Panc1 (cell line): ENCODE measurements at regions not wholly inside any gene's neighbourhood (a gene's known extent, or its start where the extent isn't known, plus 50 kb on each side); places are given as distances from the start of the nearest gene placed in this dataset.

Source experiments
- POLR2AphosphoS5 ChIP-seq: IDR thresholded peaks from 2 replicates; pipeline ENCODE4 v1.6.1; 2012; ENCODE audit warnings: mild to moderate bottlenecking, low read depth, low read length, moderate library complexity
- SIN3A ChIP-seq: IDR thresholded peaks from 2 replicates; pipeline ENCODE4 v1.6.1; 2012; ENCODE audit warnings: low read depth, mild to moderate bottlenecking, low read length, moderate library complexity, borderline replicate concordance; ENCODE audit not compliant: insufficient read depth
- TCF7L2 ChIP-seq: IDR thresholded peaks from 2 replicates; pipeline ENCODE4 v1.6.1; 2011; ENCODE audit warnings: mild to moderate bottlenecking, low read depth, low read length, inconsistent platforms
- TF ChIP-seq, protein P1 (sequence below): fragments of 450-650 bp; IDR thresholded peaks from 2 replicates; pipeline ENCODE4 v1.5.1; 2017; ENCODE audit warnings: mild to moderate bottlenecking
- TF ChIP-seq, protein P2 (sequence below), 2 experiments: IDR thresholded peaks; 2 replicates each; pipeline ENCODE4 v1.6.1; 2011 to 2012; ENCODE audit warnings: low read depth in 2 of 2, control low read depth in 1 of 2, low read length in 1 of 2, mild to moderate bottlenecking in 1 of 2, moderate library complexity in 1 of 2; ENCODE audit not compliant: insufficient read depth in 1 of 2

DNA sequence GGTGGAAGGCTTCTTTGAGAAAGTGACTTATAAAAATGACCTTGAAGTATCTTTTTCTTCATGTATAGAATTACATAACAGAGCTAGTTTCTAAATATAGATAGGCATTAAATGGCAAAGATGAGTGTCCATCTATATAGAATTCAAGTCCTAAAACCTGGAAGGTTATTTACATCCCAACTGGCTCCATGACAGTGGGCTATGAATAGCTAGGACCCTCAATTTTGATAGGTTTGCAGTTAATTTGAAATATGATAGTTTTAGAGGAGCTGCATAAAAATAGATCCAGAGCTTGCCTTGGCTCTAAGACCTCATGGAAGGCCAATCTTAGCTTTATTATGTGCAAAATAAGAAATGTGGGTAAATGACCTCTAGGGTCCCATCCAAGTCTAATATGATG, 310.6 kb upstream of the CITED2 start:
- TF ChIP-seq, protein P1, sequence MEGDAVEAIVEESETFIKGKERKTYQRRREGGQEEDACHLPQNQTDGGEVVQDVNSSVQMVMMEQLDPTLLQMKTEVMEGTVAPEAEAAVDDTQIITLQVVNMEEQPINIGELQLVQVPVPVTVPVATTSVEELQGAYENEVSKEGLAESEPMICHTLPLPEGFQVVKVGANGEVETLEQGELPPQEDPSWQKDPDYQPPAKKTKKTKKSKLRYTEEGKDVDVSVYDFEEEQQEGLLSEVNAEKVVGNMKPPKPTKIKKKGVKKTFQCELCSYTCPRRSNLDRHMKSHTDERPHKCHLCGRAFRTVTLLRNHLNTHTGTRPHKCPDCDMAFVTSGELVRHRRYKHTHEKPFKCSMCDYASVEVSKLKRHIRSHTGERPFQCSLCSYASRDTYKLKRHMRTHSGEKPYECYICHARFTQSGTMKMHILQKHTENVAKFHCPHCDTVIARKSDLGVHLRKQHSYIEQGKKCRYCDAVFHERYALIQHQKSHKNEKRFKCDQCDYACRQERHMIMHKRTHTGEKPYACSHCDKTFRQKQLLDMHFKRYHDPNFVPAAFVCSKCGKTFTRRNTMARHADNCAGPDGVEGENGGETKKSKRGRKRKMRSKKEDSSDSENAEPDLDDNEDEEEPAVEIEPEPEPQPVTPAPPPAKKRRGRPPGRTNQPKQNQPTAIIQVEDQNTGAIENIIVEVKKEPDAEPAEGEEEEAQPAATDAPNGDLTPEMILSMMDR = no peak
- TF ChIP-seq POLR2AphosphoS5 = no peak
- TF ChIP-seq SIN3A = no peak
- TF ChIP-seq, protein P2, sequence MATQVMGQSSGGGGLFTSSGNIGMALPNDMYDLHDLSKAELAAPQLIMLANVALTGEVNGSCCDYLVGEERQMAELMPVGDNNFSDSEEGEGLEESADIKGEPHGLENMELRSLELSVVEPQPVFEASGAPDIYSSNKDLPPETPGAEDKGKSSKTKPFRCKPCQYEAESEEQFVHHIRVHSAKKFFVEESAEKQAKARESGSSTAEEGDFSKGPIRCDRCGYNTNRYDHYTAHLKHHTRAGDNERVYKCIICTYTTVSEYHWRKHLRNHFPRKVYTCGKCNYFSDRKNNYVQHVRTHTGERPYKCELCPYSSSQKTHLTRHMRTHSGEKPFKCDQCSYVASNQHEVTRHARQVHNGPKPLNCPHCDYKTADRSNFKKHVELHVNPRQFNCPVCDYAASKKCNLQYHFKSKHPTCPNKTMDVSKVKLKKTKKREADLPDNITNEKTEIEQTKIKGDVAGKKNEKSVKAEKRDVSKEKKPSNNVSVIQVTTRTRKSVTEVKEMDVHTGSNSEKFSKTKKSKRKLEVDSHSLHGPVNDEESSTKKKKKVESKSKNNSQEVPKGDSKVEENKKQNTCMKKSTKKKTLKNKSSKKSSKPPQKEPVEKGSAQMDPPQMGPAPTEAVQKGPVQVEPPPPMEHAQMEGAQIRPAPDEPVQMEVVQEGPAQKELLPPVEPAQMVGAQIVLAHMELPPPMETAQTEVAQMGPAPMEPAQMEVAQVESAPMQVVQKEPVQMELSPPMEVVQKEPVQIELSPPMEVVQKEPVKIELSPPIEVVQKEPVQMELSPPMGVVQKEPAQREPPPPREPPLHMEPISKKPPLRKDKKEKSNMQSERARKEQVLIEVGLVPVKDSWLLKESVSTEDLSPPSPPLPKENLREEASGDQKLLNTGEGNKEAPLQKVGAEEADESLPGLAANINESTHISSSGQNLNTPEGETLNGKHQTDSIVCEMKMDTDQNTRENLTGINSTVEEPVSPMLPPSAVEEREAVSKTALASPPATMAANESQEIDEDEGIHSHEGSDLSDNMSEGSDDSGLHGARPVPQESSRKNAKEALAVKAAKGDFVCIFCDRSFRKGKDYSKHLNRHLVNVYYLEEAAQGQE (IDR thresholded peaks at IDR 0.05; ENCODE audit: insufficient read depth in 1 of 2, low read depth in 2 of 2, low read length in 1 of 2) = no peak
- TF ChIP-seq TCF7L2 = no peak
